Stimulated activated naive CD8-positive, alpha-beta T cell treated with anti-CD3 and anti-CD28 coated beads, Interleukin-15, amount 100 ng/mL, for 72 hours (primary cell): ENCODE measurements at regions not wholly inside any gene's neighbourhood (a gene's known extent, or its start where the extent isn't known, plus 50 kb on each side); places are given as distances from the start of the nearest gene placed in this dataset.
"Not testable (repeated sequence)": the region's sequence is repeated elsewhere in the genome, so short reads cannot be mapped to it uniquely, and the experiment has no call there.

Experiments
- ATAC-seq: fragments of 150-1000 bp; cut with Tn5 transposase; 2 replicates; pipeline ENCODE4 v1.10.0; 2021; ENCODE audit warnings: mild to moderate bottlenecking, moderate library complexity
- DNase-seq, 2 donors: peaks; one replicate each; pipeline ENCODE4 v3.0.0; 2021 to 2022
- H3K27ac Mint-ChIP-seq, 2 donors: one replicate each; pipeline ENCODE4 v1.8.0; 2022; ENCODE audit warnings: mild to moderate bottlenecking in 2 of 2, mixed read lengths in 2 of 2, moderate library complexity in 2 of 2
- H3K27me3 Mint-ChIP-seq: one replicate; pipeline ENCODE4 v1.8.0; 2022; ENCODE audit warnings: mixed read lengths
- H3K4me1 Mint-ChIP-seq: one replicate; pipeline ENCODE4 v1.8.0; 2022; ENCODE audit warnings: mild to moderate bottlenecking, mixed read lengths
- H3K4me3 Mint-ChIP-seq, 2 donors: one replicate each; pipeline ENCODE4 v1.8.0; 2022; ENCODE audit warnings: mild to moderate bottlenecking in 2 of 2, mixed read lengths in 2 of 2, moderate library complexity in 1 of 2
- H3K9me3 Mint-ChIP-seq, 2 donors: one replicate each; pipeline ENCODE4 v1.8.0; 2022; ENCODE audit warnings: mixed read lengths in 2 of 2

DNA sequence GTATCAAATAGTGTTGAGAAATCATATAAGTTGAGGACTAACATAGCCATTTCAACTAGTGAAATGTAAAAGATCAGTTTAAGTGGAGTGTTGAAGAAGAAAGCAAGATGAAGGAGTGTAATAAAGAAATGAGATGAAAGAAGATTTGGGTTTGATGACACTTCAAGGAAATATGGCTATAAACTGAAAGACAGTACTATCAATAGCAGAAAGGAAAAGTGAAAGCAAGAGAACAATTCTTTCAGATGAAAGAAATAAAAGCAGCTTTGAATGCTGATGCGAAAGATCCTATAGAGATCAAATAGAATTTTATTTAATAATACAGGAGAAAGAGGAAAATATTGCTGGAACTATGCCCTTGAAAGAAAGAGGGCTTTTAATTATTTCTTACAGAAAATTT lies 92.8 kb upstream of the PRSS16 start:
- peak overlapping the region; percentile 14 to 55 for H3K27ac Mint-ChIP-seq
- no peak for ATAC-seq
- H3K4me1 Mint-ChIP-seq: peaks cover 46% of the 10 kb centered on the region
- no peaks in the 10 kb centered on the region for H3K9me3 Mint-ChIP-seq
- no peak for DNase-seq
- no peaks in the 10 kb centered on the region for H3K27me3 Mint-ChIP-seq
- H3K4me3 Mint-ChIP-seq: peak overlapping the region; percentile 9 to 55

DNA sequence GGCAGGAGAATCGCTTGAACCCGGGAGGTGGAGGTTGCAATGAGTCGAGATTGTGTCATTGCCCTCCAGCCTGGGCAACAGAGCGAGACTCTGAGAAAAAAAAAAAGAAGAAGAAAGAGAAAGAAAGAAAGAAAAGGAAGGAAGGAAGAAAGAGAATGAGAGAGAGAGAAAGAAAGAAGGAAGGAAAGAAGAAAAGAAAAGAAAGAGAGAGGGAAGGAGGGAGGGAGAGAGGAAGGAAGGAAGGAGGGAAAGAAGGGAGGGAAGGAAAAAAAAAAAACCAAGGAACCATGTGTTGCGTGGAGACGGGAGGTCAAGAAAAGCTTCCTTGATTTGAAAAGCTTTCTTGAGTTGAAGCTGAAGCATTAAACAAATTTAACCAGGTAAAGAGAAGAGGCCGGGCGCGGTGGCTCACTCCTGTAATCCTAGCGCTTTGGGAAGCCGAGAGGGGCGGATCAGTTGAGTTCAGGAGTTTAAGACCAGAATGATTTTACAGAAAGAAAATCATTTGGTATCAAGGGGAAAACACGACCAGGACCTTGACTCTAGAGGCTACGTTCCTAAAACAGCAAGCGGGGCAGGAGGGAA lies 90.5 kb upstream of the PRSS16 start:
- Mint-ChIP-seq H3K27ac (peak overlapping the region; percentile 93 to 97), H3K4me3 (peak overlapping the region; percentile 83 to 92)

DNA sequence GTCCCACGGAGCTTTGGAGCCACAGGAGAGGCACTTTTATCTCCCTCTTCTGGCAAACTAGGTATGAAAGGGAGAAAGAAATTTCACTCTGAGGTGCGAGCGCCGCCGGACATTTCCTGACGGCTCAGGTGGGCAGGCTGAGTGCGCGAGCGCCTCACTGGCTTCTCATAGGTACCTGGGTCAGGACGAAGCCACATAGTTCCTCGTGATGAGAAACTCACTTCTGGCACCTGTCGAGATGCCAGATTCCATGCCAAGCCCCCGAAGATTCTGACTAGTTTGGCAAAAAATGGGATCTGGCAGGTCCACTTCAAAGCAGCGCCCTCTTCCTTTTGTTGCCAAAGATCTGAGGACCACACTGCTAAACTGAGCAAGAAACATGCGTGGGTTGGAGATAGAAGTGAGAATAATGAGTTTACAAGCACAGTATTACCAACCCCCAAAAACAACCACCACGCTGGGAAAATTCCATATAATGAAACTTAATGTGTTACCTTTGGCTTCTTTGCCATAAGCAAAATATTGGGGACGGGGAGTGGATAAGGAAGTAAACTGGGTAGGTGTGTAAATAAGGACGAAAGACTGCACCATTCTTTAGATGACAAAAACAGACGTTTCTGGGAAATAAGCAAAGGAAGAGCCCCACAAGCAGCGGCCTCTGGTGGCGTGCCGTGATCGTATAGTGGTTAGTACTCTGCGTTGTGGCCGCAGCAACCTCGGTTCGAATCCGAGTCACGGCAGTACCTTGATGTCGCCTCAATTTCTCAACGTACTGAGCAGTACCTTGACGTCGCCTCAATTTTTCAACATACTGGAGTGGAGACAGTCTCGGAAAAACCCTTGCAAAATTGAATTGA lies 89.8 kb upstream of the PRSS16 start:
- peak overlapping the region; percentile 93 to 97 for H3K27ac Mint-ChIP-seq
- ATAC-seq: peak; percentile 92
- H3K4me1 Mint-ChIP-seq: peaks cover 56% of the 10 kb centered on the region
- H3K27me3 Mint-ChIP-seq: no peaks in the 10 kb centered on the region
- H3K4me3 Mint-ChIP-seq: peak overlapping the region; percentile 83 to 92
- DNase-seq: peak; percentile 78 to 86
- no peaks in the 10 kb centered on the region for H3K9me3 Mint-ChIP-seq

More for the DNA sequence above, 90.5 kb upstream of the PRSS16 start:
- DNase-seq (no peak), ATAC-seq (no peak)
- Mint-ChIP-seq H3K4me1 (peaks cover 55% of the 10 kb centered on the region), H3K9me3 (no peaks in the 10 kb centered on the region), H3K27me3 (no peaks in the 10 kb centered on the region)

DNA sequence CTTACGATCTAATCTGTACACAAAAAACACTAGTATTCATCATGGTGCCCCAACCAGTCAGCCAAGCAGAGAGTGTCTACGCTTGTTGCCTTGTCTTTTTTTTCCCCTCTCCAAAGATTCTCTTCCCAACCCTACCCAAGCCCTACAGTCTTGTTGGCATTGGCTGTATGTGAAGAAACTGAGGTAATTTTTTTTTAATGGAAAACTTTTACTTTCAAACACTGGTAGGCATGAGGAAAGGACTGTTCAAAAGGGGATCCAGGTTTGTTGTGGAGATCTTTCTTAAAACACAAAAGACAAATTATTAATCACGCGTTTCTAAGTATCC lies 89.2 kb upstream of the PRSS16 start:
- H3K9me3 Mint-ChIP-seq: no peaks in the 10 kb centered on the region
- no peaks in the 10 kb centered on the region for H3K27me3 Mint-ChIP-seq
- DNase-seq (no peak), ATAC-seq (no peak)
- peaks cover 56% of the 10 kb centered on the region for H3K4me1 Mint-ChIP-seq
- H3K27ac Mint-ChIP-seq: peak overlapping the region; percentile 93 to 97
- H3K4me3 Mint-ChIP-seq: peak overlapping the region; percentile 83 to 92

DNA sequence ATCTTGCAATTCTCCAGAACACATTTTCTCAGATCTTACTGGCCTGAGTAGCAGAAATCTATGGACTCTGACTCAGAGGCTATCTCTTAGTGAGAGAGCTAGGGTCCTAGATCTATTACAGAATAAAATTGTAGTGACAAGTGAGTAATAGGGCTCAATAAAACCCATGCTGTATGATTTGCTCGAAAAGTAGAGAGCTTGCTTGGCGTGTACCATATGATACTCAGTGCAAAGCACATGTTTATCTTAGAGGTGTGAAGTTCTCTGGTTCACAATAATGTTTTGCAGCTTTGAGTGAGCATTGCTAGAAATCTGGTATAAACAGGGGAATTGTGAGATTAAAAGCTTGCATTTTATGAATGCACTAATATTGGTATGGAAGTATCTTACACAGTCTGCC lies 87.8 kb upstream of the PRSS16 start:
- Mint-ChIP-seq H3K4me1 (peaks cover 48% of the 10 kb centered on the region), H3K4me3 (no peak overlapping the region), H3K27me3 (no peaks in the 10 kb centered on the region)

DNA sequence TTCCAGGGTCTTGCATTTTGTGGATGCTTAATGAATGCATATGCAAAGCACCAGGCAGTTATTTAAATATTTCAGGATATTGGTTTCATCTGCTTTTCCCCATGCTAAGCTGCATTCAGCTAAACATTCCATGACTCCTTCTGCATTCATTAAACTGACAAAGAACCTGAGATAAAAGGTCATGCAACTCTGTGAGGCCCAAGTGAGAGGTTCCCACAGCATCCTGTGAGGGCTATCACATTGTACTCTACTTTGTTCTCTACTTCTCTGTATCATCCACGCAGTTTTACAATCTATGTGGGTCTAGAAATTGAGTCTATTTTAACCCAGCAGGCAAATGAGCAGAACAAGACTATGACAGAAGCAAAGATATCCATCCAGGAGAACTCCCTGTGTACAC lies 86.4 kb upstream of the PRSS16 start:
- Mint-ChIP-seq H3K27ac (peak overlapping the region in 1 of 2 donors; percentile 42), H3K4me3 (peak overlapping the region; percentile 59 to 64), H3K4me1 (peaks cover 39% of the 10 kb centered on the region), H3K9me3 (no peaks in the 10 kb centered on the region), H3K27me3 (no peaks in the 10 kb centered on the region)
- no peak for ATAC-seq
- no peak for DNase-seq

More for the DNA sequence above, 87.8 kb upstream of the PRSS16 start:
- no peak for ATAC-seq
- Mint-ChIP-seq H3K27ac (no peak overlapping the region), H3K9me3 (no peaks in the 10 kb centered on the region)
- DNase-seq: no peak

DNA sequence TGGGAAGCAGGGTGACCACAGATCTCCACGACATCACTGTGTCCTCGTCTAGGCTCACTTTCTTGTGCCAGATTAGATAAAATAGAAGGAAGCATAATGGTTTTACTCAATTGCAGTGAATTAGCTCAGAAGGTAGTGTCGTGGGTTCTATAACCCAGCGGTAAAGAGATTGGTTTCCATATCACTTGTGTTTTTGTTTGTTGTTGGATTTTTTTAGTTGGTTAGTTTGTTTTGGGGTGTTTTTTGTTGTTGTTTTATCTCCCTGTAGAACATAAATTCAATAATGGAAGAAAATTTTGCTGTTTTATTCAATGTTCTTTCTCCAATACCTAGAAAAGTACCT lies 85.9 kb upstream of the PRSS16 start:
- ATAC-seq: no peak

DNA sequence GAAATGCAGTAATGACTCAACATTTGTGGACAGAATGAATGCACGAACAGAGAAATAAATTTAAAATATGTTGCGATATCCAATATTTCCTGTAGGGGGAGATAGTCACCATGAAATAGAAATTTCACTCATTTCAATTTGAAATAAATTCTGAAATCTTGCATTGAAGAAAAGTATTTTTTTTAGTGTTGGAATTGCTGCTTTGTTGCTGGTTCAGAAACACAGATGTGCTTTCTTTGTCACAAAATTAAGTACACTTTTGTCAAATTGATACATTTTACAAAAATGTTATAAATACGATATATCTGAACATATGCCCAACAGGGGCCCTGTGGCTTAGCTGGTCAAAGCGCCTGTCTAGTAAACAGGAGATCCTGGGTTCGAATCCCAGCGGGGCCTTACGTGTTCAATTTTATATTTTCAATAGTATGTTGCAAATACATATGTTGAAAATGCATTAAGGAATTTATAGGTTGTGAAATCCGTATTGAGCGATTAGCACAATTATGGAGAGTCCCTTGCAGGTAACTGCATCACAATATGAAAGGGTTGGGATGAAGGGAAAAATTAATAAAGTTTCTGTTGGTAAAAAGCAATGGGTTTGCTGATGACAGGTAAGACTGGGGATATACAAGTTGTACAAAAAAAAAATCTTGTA lies 85.4 kb upstream of the PRSS16 start:
- H3K9me3 Mint-ChIP-seq: no peaks in the 10 kb centered on the region
- peaks cover 29% of the 10 kb centered on the region for H3K4me1 Mint-ChIP-seq
- peak overlapping the region; percentile 59 to 64 for H3K4me3 Mint-ChIP-seq
- H3K27ac Mint-ChIP-seq: peak overlapping the region; percentile 77 to 98
- DNase-seq: peak; percentile 34 to 57
- H3K27me3 Mint-ChIP-seq: no peaks in the 10 kb centered on the region
- ATAC-seq: peak; percentile 14

More for the DNA sequence above, 85.9 kb upstream of the PRSS16 start:
- Mint-ChIP-seq H3K27ac (peak overlapping the region; percentile 77 to 98), H3K4me1 (peaks cover 34% of the 10 kb centered on the region), H3K9me3 (no peaks in the 10 kb centered on the region), H3K27me3 (no peaks in the 10 kb centered on the region), H3K4me3 (peak overlapping the region; percentile 59 to 64)
- no peak for DNase-seq

DNA sequence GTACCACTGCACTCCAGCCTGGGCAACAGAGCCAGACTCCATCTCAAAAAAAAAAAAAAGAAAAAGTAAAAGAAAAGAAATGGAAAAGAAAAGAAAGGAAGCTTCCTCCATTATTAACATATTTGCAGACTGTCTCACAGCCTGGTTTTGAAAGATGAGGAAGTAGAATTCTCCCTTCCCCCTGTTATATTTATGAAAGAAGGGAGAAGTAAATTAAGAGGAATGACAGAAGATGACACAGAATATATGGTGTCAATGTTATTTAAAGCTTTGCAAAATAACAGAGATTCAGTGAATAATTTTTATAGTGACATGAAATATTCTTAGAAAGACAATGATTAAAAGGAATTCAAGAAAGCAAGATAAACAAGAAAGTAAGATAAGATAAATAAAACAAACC lies 83.7 kb upstream of the PRSS16 start:
- no peak for ATAC-seq
- Mint-ChIP-seq H3K4me3 (no peak overlapping the region), H3K9me3 (no peaks in the 10 kb centered on the region)

DNA sequence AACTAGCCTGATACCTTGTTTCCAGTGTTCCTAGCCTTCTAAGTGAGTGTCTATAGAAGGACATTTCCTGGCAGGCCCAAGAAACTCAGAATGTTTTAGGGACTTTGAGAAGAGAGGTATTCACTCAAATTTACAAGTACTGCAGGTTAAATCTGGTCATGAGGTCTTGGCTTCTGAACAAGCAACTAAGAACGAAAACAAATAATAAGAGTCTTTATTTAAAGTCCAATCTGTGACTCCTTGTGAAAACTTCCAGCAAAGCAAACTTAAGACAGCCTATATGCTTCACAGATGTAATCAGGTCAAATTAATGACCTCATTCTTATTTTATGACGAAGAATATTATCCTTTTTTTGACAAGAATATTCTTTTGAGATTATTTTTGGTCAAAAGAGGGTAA lies 79.4 kb upstream of the PRSS16 start:
- Mint-ChIP-seq H3K27me3 (no peaks in the 10 kb centered on the region), H3K4me3 (no peak overlapping the region), H3K27ac (no peak overlapping the region), H3K4me1 (no peaks in the 10 kb centered on the region), H3K9me3 (no peaks in the 10 kb centered on the region)
- DNase-seq: no peak
- no peak for ATAC-seq

More for the DNA sequence above, 83.7 kb upstream of the PRSS16 start:
- DNase-seq: no peak
- Mint-ChIP-seq H3K27me3 (no peaks in the 10 kb centered on the region), H3K27ac (no peak overlapping the region), H3K4me1 (peaks cover 12% of the 10 kb centered on the region)

DNA sequence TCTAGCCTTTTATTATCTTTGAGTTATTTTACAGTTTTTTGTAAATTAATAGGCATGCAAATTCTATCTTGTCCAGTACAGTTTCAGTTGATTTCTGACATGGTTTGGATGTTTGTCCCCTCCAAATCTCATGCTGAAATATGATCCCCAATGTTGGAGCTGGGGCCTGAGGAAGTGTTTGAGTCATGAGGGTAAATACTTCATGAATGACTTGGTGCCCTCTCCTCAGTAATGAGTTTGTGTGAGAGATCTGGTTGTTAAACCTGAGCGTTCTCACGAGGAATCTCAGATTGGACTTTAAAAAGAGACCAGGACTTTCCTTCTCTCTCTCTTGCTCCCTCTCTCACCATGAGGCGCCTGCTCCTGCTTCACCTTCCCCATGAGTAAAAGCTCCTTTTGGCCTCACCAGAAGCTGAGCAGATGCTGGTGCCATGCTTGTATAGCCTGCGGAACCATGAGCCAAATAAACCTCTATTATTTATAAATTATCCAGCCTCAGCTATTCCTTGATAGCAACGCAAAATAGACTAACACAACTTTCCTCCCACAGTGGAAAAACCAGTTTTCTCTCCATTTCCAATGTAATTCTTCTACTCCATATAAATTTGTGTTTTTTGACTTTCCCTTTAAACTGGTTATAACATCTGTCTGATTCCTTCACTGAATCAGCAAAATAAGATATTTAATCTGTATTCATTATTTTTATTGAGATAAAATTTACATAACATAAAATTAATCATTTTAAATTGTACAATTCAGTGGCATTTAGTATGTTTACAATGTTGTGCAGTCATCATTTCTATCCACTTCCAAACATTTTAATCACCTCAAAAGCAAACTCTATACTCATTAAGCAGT lies 78.7 kb upstream of the PRSS16 start:
- DNase-seq (no peak), ATAC-seq (no peak)
- Mint-ChIP-seq H3K27ac (no peak overlapping the region), H3K9me3 (no peaks in the 10 kb centered on the region), H3K27me3 (no peaks in the 10 kb centered on the region), H3K4me3 (no peak overlapping the region), H3K4me1 (no peaks in the 10 kb centered on the region)

DNA sequence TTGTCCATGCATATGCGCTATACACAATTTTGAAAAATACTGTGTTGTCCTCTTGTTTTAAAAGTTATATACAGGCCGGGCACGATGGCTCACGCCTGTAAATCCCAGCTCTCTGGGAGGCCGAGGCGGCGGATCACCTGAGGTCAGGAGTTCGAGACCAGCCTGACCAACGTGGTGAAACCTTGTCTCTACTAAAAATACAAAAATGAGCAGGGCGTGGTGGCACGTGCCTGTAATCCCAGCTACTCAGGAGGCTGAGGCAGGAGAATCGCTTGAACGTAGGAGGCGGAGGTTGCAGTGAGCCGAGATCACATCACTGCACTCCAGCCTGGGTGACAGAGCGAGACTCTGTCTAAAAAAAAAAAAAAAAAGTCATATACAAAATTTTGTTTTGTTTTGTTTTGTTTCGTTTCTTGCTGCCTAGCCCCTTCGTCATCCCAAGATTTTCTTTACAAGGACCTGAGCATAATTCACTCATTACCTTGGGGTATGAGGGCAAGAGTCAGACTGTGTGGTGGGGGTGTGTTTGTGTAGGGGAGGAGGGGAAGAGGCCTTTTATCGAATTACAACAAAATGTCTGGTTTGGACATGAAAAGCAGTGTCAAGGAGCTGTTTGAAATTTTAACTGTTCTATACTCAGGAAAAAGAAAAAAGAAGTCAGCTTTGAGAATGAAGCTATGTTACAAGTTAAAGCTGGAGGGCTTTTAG lies 74.8 kb upstream of the PRSS16 start:
- not testable (repeated sequence) for ATAC-seq, H3K4me1 Mint-ChIP-seq, H3K27me3 Mint-ChIP-seq, H3K4me3 Mint-ChIP-seq, H3K27ac Mint-ChIP-seq, DNase-seq, H3K9me3 Mint-ChIP-seq

DNA sequence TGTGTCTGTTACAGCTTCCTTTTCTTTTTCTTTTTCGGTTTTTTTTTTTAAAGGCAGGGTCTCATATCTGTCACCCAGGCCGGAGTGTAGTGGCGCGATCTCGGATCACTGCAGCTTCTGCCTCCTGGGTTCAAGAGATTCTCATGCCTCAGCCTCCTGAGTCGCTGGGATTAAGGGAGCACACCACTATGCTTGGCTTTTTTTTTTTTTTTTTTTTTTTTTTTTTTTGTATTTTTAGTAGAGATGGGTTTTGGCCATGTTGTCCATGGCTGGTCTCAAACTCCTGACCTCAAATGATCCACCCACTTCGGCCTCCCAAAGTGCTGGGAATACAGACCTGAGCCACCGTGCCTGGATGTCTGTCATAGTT lies 74.3 kb upstream of the PRSS16 start:
- H3K27me3 Mint-ChIP-seq, H3K4me3 Mint-ChIP-seq, DNase-seq, H3K27ac Mint-ChIP-seq, H3K4me1 Mint-ChIP-seq, ATAC-seq, H3K9me3 Mint-ChIP-seq: not testable (repeated sequence)

DNA sequence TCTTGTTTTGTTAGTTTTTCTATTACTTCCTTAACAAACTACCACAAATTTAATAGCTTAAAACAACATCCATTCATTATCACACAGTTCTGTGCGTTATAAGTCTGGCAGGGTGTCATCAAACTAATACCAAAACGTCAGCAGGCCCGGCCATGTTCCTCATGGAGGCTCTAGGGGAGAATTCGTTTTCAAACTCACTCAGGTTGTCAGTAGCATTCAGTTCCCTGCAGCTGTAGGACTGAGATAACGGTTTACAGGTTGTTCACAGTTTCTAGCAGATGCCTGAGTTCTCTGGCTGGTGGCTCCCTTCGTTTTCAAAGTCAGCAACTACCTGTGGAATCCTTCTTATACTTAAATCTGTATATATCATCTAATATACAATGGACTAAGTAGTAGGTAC lies 72.5 kb upstream of the PRSS16 start:
- Mint-ChIP-seq H3K27me3 (peaks cover 8% of the 10 kb centered on the region), H3K4me1 (peaks cover 9% of the 10 kb centered on the region), H3K9me3 (no peaks in the 10 kb centered on the region), H3K27ac (no peak overlapping the region), H3K4me3 (no peak overlapping the region)
- ATAC-seq (no peak), DNase-seq (no peak)

DNA sequence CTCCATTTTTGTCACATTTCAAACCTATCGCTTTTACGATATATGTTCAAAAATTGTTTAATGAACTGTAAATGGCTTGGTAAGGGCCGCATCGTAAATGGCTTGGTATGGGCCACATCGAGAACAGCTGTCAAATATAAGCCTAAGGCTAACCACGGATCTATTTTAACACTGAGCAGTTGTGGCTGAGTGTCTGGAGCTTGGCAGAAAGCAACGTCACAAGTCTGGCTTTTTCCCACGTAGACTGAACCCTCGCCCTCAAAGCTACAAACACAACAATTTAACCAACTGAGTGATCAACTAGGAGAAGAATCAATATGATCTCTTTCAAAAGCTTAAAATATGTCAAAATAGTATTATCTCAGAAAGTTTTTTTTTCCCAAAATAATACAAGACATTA lies 71.4 kb upstream of the PRSS16 start:
- ATAC-seq (no peak), DNase-seq (no peak)
- no peak overlapping the region for H3K27ac Mint-ChIP-seq
- H3K27me3 Mint-ChIP-seq: peaks cover 11% of the 10 kb centered on the region
- H3K4me1 Mint-ChIP-seq: peaks cover 9% of the 10 kb centered on the region
- H3K4me3 Mint-ChIP-seq: peak overlapping the region; percentile 84 to 95
- H3K9me3 Mint-ChIP-seq: no peaks in the 10 kb centered on the region
